GM10266 (cell line): ENCODE measurements at regions not wholly inside any gene's neighbourhood (a gene's known extent, or its start where the extent isn't known, plus 50 kb on each side); places are given as distances from the start of the nearest gene placed in this dataset.

Experiments
- DNase-seq: peaks from one replicate; pipeline ENCODE4 v3.0.0; 2012; ENCODE audit errors: extremely low spot score
- TF ChIP-seq, protein P1 (sequence below): IDR thresholded peaks from 2 replicates; pipeline ENCODE4 v1.5.1; 2012; ENCODE audit warnings: mild to moderate bottlenecking, low read depth; ENCODE audit not compliant: control insufficient read depth, insufficient read depth; ENCODE audit errors: missing control alignments

DNA sequence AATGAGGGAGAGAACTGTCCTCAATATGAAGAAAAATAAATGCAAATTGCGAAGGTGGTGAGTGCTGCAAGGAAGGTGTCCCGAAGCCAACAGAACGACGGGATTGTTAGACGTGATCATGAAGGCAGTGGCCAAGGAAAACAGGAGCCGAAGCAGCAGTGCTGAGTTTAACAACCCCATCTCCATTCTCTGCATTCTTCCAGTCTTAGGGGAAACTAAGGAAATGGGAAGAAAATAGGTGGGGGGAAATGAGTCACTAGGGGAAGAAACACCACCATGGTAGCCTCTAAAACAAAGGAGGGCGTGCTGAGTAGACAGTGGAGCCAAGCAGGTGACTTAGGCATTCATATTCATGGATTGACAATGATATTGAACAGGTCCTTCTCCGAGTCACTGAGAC lies 192.2 kb upstream of the AKR1E2 start:
- no peak for DNase-seq
- TF ChIP-seq, protein P1, sequence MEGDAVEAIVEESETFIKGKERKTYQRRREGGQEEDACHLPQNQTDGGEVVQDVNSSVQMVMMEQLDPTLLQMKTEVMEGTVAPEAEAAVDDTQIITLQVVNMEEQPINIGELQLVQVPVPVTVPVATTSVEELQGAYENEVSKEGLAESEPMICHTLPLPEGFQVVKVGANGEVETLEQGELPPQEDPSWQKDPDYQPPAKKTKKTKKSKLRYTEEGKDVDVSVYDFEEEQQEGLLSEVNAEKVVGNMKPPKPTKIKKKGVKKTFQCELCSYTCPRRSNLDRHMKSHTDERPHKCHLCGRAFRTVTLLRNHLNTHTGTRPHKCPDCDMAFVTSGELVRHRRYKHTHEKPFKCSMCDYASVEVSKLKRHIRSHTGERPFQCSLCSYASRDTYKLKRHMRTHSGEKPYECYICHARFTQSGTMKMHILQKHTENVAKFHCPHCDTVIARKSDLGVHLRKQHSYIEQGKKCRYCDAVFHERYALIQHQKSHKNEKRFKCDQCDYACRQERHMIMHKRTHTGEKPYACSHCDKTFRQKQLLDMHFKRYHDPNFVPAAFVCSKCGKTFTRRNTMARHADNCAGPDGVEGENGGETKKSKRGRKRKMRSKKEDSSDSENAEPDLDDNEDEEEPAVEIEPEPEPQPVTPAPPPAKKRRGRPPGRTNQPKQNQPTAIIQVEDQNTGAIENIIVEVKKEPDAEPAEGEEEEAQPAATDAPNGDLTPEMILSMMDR = no peak

DNA sequence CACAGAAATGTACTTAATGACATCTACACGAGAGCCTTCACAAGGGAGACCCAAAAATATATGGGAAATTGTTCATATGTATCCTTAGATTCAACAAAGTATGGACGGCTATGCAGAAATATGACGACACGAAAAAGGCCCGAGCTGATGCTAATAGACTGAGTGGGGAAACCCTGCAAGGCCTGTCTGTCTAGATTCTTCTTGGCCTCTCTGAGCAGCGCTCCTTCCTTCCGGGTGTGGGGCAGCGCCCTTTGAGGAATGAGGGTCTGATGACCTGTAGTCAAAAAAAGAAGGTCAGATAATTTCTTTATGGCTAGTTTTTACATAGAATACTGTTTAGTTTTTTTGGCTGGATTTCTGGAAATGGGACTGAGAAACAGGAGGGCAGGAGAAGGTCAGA lies 192.8 kb upstream of the AKR1E2 start:
- TF ChIP-seq, protein P1 = no peak
- no peak for DNase-seq

DNA sequence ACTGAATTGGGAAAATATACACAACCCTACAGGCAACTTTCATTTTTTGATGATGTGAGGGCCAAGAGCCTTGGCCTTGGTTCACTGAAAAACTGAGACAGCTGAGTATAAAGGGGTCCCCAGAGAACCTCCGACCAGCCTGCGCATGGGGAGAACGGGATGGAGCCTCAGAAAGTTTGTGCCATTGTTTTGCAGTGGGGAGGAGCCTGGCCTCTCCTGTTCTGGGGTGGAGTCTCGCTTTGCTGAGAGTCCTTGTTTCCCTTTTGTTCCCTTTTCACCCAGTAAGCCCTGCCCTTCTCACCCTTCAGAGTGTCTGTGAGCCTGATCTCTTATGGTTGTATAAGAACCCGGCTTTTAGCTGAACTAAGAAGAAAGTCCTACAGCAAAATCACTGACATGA lies 193.2 kb upstream of the AKR1E2 start:
- TF ChIP-seq, protein P1 = no peak
- no peak for DNase-seq

DNA sequence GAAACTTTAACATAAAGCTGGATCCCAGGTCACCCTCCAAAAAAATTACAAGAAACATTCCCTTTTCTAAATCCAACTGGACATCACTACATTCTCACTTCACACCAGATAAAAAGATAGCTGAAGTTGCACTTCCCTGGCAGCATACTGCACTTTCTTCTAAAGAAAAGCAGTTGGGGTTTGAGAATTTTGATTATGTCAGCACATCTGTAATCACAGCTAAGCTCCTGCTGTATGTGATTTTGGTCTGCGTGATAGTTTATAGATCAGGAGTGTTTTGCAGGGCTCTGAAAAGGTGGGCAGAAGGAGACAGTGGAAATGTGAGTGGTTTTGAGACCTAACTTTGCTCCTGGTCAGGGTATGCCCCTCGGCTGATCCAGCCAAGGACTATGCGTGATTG lies 199.1 kb upstream of the AKR1E2 start:
- TF ChIP-seq, protein P1 = no peak
- DNase-seq = no peak

DNA sequence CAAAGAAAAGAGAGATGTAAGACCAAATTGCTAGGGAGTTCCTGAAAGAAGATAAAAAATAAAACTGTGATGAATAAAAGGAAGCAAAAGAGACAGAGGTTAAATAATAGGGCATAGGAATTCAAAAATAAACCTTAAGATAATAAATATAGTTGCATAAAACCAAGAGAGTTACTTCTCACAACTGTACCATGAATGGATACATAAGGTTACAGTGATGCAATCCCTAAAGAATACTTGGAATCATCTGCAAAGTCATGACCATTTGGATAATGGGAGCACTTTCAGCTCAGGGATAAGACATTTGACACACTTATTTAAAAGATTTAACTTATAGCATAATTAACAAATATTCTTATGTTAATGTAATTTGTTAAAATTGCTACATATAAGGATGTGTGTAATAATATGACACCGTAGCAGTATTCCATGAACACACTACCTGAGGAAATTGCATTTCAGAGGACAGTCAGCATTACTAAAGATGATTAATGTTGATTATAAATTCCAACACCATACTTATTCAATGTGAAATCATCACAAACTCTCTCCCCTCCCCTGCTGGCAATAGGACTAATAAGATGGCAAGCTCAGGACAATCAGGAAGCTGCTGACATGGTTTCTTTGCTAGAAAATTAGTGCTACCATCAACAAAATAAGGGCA lies 202.1 kb upstream of the AKR1E2 start:
- TF ChIP-seq, protein P1 = no peak

DNA sequence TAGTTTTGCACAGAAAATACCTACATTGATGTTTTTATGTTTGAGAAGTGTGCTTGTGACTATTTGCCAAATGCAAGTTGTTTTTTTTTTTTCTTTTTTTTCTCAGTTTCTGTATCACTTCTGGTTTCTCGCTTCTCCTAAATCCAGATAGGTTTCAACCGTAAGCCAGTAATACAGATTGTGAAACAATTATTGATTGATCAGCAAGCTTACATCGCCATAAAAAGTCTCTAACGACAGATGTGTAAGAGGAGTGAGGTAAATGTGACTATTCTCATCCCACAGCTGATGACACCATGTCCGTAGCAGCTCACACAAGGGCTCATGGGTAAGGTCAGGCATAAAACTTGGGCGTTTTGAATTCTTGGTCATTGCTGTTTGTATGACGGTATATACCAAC lies 202.8 kb upstream of the AKR1E2 start:
- no peak for DNase-seq
- TF ChIP-seq, protein P1 = no peak

More for the DNA sequence above, 202.1 kb upstream of the AKR1E2 start:
- DNase-seq = no peak

DNA sequence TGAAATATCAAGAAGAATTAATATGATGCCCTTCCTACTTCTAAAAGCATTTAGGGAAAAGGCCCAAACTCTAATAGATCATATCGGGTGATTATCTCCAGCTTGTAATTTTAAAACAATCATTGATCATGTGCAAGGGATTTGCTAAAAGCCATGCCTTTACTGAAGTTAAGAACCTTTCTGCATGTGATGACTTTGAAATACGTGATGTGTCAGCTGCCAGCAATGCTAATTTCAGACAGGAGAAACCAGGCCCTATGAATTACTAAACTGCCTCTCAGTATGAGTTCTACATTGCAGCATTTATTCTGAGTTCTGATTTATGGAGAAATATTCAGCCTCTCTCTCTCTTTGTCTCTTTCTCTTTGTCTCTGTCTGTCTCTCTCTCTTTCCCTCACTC lies 203.6 kb upstream of the AKR1E2 start:
- DNase-seq = no peak

More for the DNA sequence above, 203.6 kb upstream of the AKR1E2 start:
- TF ChIP-seq, protein P1 = no peak
